SW 1271 (cell line): ENCODE measurements at regions not wholly inside any gene's neighbourhood (a gene's known extent, or its start where the extent isn't known, plus 50 kb on each side); places are given as distances from the start of the nearest gene placed in this dataset.

Experiments
- DNase-seq, 2 experiments: peaks; one replicate each; lab custom pipeline; 2025; lab: John Stamatoyannopoulos, UW

DNA sequence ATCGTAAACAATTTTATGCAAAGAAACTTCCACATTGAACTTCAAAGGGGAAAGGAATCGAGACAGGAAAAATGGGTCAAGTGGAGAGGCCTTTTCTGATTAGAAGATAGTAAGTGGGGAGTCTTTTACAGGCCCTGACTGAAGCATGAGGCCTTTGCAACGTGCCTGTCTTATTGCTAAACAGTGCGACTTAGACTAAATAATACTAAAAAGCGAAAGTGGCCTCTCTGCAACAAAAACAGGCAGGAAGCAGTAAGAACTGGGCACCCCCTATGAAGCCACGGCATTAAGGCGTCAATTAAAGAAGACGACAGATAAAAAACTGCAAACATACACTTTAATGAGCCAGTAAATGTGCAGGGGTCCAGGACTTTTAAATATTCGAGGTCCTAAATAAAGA lies 283.4 kb upstream of the GRIP1 start:
- DNase-seq: no peak

DNA sequence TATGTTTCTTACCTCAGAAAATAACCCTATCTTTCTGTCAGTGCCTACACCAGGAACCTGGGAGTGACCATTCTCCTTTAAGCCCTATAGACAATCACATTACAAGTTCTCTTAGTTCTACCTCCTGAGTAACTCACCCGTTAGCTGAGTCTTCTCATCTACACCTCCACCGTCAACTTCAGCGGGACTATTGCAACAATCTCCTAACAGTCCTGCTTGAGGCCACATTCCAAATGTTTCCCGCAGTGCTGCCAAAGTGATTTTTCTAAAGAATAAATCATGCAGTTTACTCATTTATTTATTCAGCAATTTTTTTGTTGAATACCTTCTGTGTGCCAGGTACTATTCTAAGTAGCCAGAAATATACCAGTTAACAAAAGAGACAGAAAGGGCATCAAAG lies 285.0 kb upstream of the GRIP1 start:
- DNase-seq: no peak

DNA sequence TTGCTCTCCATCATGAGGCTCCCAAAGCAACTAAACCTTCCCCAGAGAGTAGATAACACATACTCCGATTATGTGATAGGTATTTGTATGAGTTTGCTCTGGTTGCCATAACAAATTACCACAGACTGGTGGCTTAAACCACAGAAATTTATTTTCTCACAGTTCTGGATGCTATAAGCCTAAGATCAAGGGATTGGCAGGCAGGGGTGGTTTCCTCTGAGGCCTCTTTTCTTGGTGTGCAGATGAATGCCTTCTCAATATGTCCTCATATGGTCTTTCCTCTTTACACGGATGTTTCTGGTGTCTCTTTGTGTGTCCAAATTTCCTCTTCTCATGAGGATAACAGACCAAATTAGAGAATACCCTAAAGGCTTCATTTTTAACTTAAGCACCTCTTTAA lies 285.8 kb upstream of the GRIP1 start:
- peak in 1 of 2 experiments; percentile 10 for DNase-seq

DNA sequence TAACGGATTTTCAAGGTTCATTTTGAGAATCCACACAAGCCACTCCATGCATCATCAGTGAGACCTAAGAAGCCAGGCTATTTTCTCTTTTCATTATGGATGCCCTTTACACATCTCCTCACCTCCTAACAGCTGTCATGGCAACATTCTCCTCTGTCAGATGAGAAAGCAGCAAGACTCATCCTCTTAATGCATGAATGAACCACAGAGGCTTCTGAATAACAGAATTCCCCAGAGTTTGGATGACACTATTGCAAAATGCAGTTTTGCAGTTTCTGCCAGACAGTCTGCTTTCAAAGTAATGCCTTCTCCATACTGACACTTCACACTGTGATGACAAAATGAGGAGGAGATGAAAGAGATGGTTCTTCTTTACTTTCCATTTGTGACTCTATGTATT lies 286.7 kb upstream of the GRIP1 start:
- no peak for DNase-seq

DNA sequence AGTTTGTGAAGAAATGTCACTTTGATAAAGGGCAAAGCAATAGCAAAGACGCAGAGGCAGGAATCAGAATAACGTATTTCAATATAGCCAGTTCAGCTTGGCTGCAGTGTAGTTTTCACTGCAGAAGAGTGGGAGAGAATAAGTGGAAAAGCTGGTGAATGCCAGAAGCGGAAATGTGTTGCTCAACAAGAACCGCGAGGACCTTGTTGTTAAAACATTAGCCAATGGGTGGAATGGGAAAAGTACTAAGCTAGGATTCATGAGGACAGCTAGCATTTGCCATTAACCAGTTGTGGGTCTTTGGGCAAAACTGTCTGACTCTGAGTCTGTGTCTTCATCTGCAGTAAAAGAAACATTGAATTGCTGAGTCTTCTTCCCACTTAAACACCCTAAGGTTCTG lies 292.9 kb upstream of the GRIP1 start:
- DNase-seq: no peak

DNA sequence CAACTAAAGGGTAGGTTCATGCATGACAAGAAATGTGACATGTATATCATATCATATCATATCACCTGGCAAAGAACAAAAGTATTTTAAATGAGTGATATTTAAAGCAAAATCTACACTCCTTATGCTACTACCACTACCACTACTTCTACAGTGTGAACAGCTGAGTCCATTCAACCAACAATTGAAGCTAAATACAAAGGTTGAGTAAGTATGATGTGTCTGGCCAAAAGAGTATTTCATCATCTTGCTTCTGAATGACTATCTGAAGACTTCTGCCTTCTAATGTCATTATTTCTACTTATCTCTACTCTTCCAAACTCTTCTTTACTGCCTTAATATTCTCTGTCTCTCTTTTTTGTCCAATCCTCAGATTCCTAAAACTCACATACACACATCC lies 292.6 kb upstream of the CAND1 start:
- DNase-seq: no peak

DNA sequence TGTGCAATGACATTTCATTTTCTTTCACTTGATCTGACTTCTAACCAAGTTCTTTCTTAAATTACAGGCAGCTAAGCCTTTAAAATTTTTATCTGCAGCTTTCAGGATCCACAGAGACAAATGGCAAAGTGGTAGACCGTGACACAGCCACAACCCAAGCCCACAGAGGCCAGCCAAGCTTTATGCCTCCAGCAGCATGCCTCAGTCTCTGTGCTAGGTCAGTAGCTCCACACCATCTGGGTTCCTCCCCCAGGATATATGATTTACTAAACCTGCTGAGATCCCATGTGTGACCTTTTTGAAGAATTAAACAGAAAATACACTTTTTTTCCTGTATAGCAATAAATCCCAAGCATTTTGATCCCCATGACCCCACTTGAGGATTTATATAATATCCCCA lies 290.4 kb upstream of the CAND1 start:
- no peak for DNase-seq

DNA sequence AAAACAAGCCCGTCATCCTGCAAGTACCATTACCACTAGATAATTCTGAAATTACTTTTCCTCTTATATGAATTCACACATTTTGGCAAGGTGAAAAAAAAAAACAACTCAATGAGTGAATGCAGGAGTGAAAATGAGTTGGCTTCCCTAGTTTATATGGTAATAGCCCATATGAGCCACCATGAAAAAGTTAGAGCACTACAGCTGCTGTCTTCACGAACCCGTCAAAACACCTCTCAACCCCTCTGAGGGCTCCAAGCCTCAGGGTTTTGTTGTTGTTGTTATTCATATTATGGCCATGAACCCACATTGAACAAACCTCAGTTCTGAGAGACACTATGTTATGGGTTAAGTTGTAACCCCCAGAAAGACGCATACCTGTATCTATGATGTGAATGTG lies 289.9 kb upstream of the CAND1 start:
- no peak for DNase-seq

DNA sequence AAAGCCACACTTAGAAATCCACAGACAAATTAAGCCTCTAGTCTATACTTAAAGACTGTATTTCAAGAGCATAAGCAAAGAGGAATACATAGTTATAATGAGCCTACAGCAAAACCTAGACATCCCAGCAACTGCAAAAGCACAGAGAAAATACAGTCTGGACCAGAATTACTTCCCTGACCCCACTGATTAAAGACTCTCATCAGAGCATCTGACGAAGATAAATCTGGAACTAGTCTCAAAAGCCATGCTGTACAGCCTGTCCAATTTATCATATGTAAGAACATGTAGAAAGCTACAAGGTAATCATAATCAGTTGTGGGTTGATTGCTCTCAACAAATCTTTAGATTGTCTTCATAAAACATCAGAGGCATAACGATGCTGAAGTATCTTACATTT lies 285.1 kb upstream of the CAND1 start:
- no peak for DNase-seq

DNA sequence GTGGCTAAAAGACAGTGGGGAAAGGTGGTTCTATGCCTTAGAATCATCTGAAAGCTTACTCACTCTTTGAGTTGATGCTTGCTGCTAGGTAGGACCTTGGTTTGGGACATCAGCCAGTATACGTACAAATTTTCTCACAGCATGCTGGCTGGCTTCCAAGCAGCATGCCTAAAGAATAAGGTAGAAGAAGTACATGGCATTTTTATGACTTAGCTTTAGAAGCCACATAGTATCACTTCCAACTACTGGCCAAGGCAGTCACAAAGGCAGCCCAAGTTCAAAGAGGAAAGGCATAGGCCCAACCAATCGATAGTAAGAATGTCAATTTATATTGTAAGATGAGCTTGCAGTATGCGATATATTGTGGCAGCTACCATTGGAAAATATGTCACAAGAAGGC lies 284.2 kb upstream of the CAND1 start:
- DNase-seq: no peak

DNA sequence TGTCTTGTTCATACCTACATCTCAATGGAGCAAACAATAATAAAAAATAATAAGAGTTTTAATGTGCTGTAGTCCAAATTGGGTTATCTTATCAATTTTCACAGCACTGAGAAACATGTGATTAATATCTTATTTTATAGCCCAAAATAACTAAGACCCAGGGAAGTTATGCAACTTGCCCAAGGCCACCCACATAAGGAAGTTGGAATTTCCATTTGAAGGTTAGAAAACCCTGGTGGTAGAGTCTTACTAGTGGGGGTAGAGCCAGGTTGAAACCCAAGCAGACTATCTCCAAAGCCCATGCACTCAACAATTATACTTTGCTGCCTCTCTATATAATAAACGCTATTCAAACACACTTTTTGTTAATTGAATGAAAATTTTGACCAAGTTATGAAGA lies 270.0 kb upstream of the CAND1 start:
- no peak for DNase-seq

DNA sequence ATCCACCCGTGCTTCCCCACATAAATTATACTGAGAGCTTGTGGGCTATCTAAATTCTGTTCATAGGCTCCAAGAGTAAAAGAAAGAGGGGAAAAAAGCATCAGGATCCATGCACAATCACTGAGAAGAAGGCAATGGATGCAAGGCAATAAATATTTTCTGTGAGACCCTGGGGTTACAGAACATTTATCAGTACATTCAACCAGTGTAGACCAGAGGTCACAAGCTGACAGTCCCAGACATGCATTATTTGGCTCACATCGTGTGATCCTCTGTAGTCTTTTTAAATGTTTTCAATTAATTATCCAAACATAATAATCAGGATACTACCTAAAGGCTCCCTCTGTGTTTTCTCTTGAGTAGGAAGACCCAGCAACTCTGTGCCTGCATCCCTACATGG lies 267.9 kb upstream of the CAND1 start:
- DNase-seq: no peak

DNA sequence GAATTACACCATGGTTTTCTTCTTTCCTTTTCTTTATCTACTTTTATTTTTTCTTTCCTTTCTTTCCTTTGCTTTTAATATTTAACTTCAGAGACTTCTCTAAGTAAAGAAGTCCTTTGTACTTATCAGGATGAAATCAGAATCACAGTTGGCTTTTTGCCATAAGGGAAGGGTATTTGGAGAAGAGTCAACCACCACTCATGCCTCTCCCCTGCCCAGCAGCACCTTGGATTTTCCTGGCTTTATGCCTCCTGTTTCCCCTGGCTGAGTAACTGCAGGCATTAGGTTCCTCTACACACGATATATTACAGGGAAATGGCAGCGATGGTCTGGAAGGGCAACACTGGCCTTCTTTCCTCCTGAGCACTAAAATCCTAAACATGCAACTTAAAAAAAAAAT lies 266.4 kb upstream of the CAND1 start:
- no peak for DNase-seq

DNA sequence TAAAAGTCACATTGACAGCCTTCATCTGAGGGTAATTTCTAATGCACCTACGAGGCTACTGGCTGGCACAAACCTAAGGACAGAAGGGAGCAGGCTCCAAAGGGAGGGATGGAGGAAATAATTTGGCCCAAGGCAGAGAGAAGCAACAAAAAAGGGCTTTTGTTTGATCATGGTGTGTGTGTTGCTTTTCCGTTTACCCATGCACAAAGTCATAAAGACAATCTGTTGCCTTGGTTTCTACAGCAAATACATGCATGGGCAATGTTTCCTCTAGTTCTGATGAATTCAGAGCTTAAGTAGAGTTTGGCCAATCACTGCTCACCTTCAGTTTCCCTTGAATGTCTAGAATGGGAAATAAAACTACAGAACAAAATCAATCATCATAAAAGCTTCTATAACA lies 262.5 kb upstream of the CAND1 start:
- no peak for DNase-seq

DNA sequence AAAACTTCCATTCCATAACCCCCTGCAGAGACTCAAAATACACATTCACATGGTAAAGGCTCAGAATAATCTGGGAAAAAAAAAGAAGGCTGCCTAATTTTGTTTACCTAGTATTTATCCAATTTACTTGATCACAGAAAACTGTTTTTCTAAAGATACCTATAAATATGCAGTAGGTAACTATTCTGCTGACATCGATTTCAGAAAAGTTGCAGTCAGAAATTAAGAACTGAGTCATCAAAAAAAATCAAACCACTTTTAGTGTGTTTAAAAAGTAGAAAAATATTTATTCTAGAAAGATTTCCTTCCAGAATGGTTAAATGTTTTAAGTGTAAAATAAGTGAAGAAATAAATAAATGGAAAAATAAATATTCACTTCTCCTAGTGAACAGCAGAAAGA lies 254.5 kb upstream of the CAND1 start:
- DNase-seq: no peak

DNA sequence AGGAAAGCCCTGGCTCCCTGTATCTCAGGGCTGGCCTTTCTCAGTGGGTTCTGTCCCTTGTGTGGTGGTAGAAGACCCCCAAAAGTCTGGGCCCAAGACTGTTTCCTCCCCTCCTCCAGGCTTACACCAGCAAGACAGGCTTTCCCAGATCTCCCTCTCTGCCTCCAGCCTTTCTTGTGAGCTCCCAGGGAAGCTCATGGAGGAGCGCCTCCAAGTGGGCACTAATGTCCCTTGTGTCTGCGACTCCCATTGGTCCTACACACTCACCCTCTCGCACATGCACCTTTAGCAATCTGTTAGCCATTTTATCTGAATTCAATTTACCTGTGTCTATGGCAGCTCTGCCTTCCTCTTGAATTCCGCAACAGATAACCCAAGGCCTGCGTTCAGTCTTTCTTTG lies 251.1 kb upstream of the CAND1 start:
- no peak for DNase-seq

DNA sequence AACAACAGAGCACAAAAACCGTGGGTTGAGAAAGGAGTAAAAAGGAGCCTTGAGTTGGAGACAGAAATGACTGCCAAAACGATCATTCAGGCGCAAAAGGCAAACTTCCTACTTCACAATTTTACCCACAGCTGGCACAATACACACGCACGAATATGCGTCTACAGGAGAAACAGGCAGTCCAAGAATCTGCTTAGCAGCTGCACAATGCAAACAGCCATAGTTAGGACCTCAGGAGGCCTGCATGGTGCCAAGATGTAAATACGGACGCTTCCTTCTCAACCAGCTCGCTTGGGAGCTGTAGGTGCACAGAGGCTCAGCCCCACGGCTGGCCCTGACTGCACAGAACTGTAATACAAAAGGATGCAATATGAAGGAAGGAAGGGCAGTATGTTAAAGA lies 250.1 kb upstream of the CAND1 start:
- DNase-seq: no peak

DNA sequence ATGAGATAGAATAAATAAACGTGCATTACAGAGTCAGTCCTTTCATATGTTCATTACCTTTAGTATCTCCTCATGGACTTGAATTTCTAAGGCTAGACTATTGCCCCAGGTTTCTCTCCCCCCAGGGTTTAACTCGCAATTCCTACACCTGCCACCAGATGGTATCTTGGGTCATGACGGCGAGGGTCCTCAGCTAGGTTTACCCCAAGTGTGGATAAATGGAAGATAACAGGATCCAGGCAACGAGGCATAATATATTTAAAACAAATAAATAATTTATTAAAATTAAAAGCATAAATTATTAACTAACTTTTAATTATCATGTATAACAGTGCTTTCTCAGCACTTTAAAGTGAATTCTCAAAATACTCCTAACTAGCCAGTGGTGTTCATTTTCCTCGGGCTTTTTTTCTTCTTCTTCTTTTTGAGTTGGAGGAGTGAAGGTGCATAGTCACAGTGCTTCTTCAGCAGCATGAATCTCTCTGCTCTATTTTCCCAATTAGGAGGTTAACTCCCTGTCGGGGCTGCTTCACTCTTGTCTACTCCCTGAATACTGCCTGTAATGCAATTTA lies 243.5 kb upstream of the CAND1 start:
- peak in 1 of 2 experiments; percentile 22 for DNase-seq

DNA sequence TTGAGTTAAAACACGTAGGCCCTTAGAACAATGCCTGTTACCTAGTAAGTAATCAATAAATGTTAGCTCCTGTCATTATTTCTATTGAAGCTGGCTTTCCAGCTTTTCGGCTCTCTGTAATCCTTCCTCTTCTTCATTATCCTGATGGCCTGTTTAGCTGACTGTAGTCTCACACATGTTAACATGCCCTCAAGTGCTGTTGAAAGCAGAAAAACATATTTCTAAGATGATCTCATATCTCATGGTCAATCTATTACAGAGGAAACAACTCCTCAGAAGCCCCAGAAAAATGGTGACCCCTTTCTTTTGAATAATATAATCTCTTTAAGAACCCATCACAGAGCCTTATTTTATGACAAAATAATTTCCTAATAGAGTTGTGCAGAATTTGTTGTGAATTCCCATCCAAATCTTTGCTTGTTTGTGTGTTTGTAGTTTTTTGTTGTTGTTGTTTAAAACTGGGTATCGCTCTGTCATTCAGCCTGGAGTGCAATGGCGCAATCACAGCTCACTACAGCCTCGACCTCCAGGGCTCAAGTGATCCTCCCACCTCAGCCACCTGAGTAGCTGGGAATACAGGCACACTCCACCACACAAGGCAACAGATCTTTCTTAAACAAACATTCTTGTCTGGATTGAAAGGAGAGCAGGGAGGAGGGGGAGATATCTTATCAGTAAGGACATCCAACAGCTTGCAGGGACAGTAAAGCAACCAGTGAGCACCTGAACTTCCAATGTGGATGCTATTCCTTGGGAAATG lies 242.5 kb upstream of the CAND1 start:
- DNase-seq: no peak

DNA sequence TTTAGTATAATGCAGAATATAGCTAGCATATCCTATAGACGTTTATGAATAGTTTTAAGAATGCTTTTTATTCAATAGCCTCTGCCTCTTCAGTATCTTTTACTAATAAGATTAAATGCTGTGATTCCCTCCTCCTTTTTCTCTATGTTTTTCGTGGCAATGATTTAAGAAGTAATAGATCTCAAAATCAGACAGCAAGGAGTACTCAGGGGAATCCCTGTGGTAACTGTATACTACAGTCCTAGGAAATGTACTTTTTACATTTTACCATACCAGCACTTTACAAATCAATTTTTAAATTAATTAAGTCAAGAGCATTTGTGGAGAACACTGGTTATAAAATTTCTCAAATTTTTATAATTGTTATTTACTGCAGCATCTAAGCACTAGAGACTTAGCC lies 240.6 kb upstream of the CAND1 start:
- DNase-seq: no peak

DNA sequence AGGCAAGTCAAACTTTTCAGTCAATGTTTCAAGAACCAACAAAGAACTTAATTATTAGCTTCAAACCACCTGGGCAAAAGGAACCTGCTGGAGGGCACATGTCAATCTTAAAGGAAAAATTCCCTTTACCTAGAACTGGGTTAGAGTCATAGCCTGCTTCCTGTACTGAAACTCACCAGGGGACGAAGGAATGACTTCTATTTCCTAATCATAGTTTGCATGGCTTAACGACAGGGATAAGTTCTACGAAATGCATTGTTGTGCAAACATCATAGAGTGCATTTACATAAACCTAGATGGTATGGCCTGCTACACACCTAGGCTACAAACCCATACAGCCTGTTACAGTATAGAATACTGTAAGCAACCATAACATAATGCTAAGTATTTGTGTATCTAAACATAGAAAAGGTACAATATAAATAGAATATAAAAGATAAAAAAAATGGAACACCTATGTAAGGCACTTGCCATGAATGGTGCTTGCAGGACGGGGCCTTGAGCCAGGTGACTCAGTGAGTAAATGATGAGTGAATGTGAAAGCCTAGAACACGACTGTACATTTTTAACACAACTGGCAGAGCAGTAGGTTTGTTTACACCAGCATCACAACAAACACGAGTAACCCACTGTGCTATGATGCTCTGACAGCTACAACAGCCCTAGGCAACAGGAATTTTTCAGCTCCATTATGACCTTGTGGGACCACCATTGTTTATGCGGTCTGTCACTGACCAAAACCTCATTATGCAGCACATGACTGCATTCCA lies 234.9 kb upstream of the CAND1 start:
- DNase-seq: peak in 1 of 2 experiments; percentile 8

DNA sequence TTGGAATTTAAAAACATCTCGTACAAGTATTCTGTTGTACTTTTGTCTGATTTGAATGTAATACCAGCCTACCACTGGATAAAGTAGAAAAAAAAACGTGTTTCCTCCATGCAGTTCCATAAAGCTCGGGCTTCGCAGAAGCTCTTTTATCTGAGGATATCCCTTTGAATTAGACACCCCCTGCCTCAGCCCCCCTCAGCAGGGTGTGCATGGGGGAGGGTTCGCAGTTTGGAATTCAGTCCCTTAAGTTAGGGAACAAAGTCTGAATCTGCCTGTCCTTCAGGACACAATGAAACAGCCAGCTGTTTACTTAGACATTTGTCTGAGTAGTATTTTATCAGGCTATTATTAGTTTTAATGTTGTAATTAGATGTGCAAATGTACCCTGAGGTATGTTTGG lies 234.0 kb upstream of the CAND1 start:
- DNase-seq: no peak

DNA sequence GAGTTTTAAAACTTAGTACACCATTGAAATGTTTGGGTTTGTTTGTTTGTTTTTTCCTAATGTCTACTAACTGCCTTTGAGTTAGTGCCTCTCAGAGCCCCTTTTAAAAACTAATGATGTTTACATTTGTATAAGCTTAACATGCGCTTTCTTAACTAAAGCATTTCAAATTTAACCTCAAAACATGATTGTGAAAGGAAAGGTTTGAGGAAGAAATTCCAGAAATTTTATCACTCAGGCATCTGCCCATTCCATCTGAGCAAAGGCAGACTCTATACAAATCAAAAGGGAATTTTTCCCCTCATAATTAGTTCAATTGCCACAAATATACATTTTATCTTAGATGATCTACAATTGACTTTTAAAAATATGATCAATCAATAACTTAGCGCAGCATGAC lies 230.7 kb upstream of the CAND1 start:
- no peak for DNase-seq
